ENCODE measurements at regions not wholly inside any gene's neighbourhood (a gene's known extent, or its start where the extent isn't known, plus 50 kb on each side); places are given as distances from the start of the nearest gene placed in this dataset.

GRCh38 chr5:17989036-17989435 is 354.8 kb downstream of the TAF11L14 start (continued):
- TF ChIP-seq ZBTB11 (CRISPR knock-in tag; IDR thresholded peaks at IDR 0.05), result no peak

- ChIA-PET CTCF (ENCODE audit: low intra/inter-chr PET ratio) (no interaction called here), POLR2A (no interaction called here)
- Histone ChIP-seq H3K27ac (ENCODE audit: extremely low read depth, low read depth, low read length) (no peak overlapping the region), H3K9me1 (ENCODE audit: control insufficient read depth, insufficient read depth, low read length) (no peaks in the 10 kb centered on the region), H4K20me1 (replicated peaks; ENCODE audit: control insufficient read depth, insufficient read depth, low read length) (no peaks in the 10 kb centered on the region), H3K4me1 (replicated peaks in 1 of 2; ENCODE audit: control insufficient read depth in 2 of 2, insufficient read depth in 2 of 2, low read length in 2 of 2) (no peaks in the 10 kb centered on the region), H3K9ac (ENCODE audit: insufficient read depth in 1 of 2, low read depth in 2 of 2, low read length in 2 of 2) (no peak overlapping the region), H2AFZ (ENCODE audit: low read depth, low read length) (no peak overlapping the region), H3K79me2 (ENCODE audit: control insufficient read depth, insufficient read depth, low read length) (no peaks in the 10 kb centered on the region), H3K27me3 (ENCODE audit: control insufficient read depth in 2 of 2, insufficient read depth in 2 of 2, low read length in 2 of 2) (no peaks in the 10 kb centered on the region), H3K4me3 (no peak overlapping the region), H3K9me3 (replicated peaks; ENCODE audit: control insufficient read depth, insufficient read depth, low read depth, low read length) (no peaks in the 10 kb centered on the region; the same call in 1 of the 2 replicates), H3K4me2 (ENCODE audit: insufficient read depth, low read length) (no peak overlapping the region), H3K36me3 (ENCODE audit: control insufficient read depth, insufficient read depth, low read length) (no peaks in the 10 kb centered on the region)
- DNase-seq (ENCODE audit: extremely low read depth in 1 of 4, low spot score in 3 of 4) (no peak), ATAC-seq (no peak), FAIRE-seq (no peak)
- intact Hi-C loops (cut with micrococcal nuclease), result no loop called here
- WGBS (ENCODE audit: insufficient coverage, low coverage, missing lambda C conversion rate), result 0% methylated on average over 6 of the region's 6 CpGs
- in situ Hi-C loops (cut with MboI), result no loop called here
- no TSS peak for BruUV-seq (replicated peaks)
- TF ChIP-seq ESRRA (IDR thresholded peaks at IDR 0.05; ENCODE audit: borderline replicate concordance, low read depth) (no peak), BCOR (IDR thresholded peaks at IDR 0.05) (no peak), ZNF24 (IDR thresholded peaks at IDR 0.05) (no peak), CBFA2T2 (conservative IDR thresholded peaks at IDR 0.05) (no peak), ATF4 (CRISPR knock-in tag; IDR thresholded peaks at IDR 0.05) (no peak), ZNF717 (CRISPR knock-in tag; IDR thresholded peaks at IDR 0.05) (no peak), ZEB2 (IDR thresholded peaks at IDR 0.05) (no peak), SIN3A (IDR thresholded peaks at IDR 0.05; ENCODE audit: borderline replicate concordance in 2 of 2, control insufficient read depth in 1 of 2, low read depth in 2 of 2, low read length in 2 of 2) (no peak)
Observed at GRCh38 chr5:17989567-17990563, 355.6 kb downstream of the TAF11L14 start.
